ENCODE measurements at regions not wholly inside any gene's neighbourhood (a gene's known extent, or its start where the extent isn't known, plus 50 kb on each side); places are given as distances from the start of the nearest gene placed in this dataset.

DNA sequence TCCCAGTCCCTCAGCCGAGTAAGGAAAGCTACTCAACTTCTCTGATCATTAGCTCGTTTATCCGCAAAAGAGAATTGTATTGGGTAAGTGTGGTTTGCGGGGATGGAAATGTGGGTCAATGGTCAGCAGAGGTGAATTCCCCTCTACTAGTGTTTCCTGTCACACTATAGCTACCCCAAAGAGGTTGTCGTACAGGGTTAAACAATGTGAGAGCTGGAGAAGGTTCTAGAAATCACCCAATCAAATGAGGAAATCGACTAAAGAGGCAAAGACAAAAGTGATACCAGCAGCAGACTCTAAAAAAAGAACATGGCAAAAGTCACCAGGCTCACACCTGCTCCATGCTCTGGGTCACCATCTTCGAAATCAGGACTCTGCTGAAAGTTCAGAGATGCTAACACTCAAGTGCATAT is 144.7 kb upstream of the ITGA4 start:
- TF ChIP-seq, protein P1, sequence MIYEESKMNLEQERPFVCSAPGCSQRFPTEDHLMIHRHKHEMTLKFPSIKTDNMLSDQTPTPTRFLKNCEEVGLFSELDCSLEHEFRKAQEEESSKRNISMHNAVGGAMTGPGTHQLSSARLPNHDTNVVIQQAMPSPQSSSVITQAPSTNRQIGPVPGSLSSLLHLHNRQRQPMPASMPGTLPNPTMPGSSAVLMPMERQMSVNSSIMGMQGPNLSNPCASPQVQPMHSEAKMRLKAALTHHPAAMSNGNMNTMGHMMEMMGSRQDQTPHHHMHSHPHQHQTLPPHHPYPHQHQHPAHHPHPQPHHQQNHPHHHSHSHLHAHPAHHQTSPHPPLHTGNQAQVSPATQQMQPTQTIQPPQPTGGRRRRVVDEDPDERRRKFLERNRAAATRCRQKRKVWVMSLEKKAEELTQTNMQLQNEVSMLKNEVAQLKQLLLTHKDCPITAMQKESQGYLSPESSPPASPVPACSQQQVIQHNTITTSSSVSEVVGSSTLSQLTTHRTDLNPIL (CRISPR knock-in tag; IDR thresholded peaks at IDR 0.05; ENCODE audit: low read depth), result no peak
- TF ChIP-seq CSDC2 (CRISPR knock-in tag; IDR thresholded peaks at IDR 0.05) (no peak), ZNF565 (CRISPR knock-in tag; conservative IDR thresholded peaks at IDR 0.05; ENCODE audit: low read depth) (no peak), ZFP30 (CRISPR knock-in tag; IDR thresholded peaks at IDR 0.05) (no peak)
- TF ChIP-seq, protein P2, sequence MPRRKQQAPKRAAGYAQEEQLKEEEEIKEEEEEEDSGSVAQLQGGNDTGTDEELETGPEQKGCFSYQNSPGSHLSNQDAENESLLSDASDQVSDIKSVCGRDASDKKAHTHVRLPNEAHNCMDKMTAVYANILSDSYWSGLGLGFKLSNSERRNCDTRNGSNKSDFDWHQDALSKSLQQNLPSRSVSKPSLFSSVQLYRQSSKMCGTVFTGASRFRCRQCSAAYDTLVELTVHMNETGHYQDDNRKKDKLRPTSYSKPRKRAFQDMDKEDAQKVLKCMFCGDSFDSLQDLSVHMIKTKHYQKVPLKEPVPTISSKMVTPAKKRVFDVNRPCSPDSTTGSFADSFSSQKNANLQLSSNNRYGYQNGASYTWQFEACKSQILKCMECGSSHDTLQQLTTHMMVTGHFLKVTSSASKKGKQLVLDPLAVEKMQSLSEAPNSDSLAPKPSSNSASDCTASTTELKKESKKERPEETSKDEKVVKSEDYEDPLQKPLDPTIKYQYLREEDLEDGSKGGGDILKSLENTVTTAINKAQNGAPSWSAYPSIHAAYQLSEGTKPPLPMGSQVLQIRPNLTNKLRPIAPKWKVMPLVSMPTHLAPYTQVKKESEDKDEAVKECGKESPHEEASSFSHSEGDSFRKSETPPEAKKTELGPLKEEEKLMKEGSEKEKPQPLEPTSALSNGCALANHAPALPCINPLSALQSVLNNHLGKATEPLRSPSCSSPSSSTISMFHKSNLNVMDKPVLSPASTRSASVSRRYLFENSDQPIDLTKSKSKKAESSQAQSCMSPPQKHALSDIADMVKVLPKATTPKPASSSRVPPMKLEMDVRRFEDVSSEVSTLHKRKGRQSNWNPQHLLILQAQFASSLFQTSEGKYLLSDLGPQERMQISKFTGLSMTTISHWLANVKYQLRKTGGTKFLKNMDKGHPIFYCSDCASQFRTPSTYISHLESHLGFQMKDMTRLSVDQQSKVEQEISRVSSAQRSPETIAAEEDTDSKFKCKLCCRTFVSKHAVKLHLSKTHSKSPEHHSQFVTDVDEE (CRISPR knock-in tag; IDR thresholded peaks at IDR 0.05), result no peak
- TF ChIP-seq, protein P3, sequence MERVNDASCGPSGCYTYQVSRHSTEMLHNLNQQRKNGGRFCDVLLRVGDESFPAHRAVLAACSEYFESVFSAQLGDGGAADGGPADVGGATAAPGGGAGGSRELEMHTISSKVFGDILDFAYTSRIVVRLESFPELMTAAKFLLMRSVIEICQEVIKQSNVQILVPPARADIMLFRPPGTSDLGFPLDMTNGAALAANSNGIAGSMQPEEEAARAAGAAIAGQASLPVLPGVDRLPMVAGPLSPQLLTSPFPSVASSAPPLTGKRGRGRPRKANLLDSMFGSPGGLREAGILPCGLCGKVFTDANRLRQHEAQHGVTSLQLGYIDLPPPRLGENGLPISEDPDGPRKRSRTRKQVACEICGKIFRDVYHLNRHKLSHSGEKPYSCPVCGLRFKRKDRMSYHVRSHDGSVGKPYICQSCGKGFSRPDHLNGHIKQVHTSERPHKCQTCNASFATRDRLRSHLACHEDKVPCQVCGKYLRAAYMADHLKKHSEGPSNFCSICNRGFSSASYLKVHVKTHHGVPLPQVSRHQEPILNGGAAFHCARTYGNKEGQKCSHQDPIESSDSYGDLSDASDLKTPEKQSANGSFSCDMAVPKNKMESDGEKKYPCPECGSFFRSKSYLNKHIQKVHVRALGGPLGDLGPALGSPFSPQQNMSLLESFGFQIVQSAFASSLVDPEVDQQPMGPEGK (CRISPR knock-in tag; IDR thresholded peaks at IDR 0.05; ENCODE audit: borderline replicate concordance), result no peak

All from SK-N-SH treated with all-trans-retinoic acid at 6 μM for 48 hours (cell line).